Activated CD4-positive, alpha-beta T cell treated with anti-CD3 and anti-CD28 coated beads, Interleukin-2, amount 10 ng/mL, durations not matched to agents 7 days and 5 days (primary cell): ENCODE measurements at regions not wholly inside any gene's neighbourhood (a gene's known extent, or its start where the extent isn't known, plus 50 kb on each side); places are given as distances from the start of the nearest gene placed in this dataset.

Experiments used
- CTCF ChIA-PET: fragments of 350-600 bp; sonication (Branson Sonifier 250); formaldehyde crosslinking; loops from one replicate; lab custom pipeline; 2021; ENCODE audit warnings: antibody characterized with exemption; lab: Charles Lee
- POLR2A ChIA-PET: fragments of 350-600 bp; sonication (Branson Sonifier 250); formaldehyde crosslinking; loops from one replicate; lab custom pipeline; 2021; ENCODE audit warnings: antibody characterized with exemption; lab: Charles Lee
- DNase-seq: peaks from one replicate; pipeline ENCODE4 v3.0.0-alpha.2; 2020
- H3K27ac Mint-ChIP-seq: one replicate; pipeline ENCODE4 v1.8.0; 2021; ENCODE audit warnings: mild to moderate bottlenecking, moderate library complexity, mixed read lengths
- H3K27me3 Mint-ChIP-seq: one replicate; pipeline ENCODE4 v1.8.0; 2021; ENCODE audit warnings: mixed read lengths
- H3K36me3 Mint-ChIP-seq: one replicate; pipeline ENCODE4 v1.8.0; 2021; ENCODE audit warnings: low read depth, mixed read lengths
- H3K4me1 Mint-ChIP-seq: one replicate; pipeline ENCODE4 v1.8.0; 2021; ENCODE audit warnings: mixed read lengths
- H3K4me3 Mint-ChIP-seq: one replicate; pipeline ENCODE4 v1.8.0; 2021; ENCODE audit warnings: mild to moderate bottlenecking, moderate library complexity, mixed read lengths
- H3K9me3 Mint-ChIP-seq: one replicate; pipeline ENCODE4 v1.8.0; 2021; ENCODE audit warnings: mixed read lengths

- Mint-ChIP-seq H3K27ac (no peak overlapping the region), H3K27me3 (no peaks in the 10 kb centered on the region), H3K9me3 (no peaks in the 10 kb centered on the region), H3K4me1 (no peaks in the 10 kb centered on the region), H3K4me3 (no peak overlapping the region), H3K36me3 (no peaks in the 10 kb centered on the region)
- DNase-seq, result no peak
- ChIA-PET CTCF (no interaction called here), POLR2A (no interaction called here)
These were observed 655.7 kb downstream of the C4orf33 start for GRCh38 chr4:129751646-129752045.

GRCh38 chr4:129783596-129783995 is 687.6 kb downstream of the C4orf33 start:
- Mint-ChIP-seq H3K27me3 (no peaks in the 10 kb centered on the region), H3K9me3 (no peaks in the 10 kb centered on the region), H3K4me1 (no peaks in the 10 kb centered on the region), H3K4me3 (no peak overlapping the region), H3K27ac (no peak overlapping the region), H3K36me3 (no peaks in the 10 kb centered on the region)
- DNase-seq, result no peak
- POLR2A ChIA-PET, result no interaction called here
- CTCF ChIA-PET, result no interaction called here

GRCh38 chr4:129788486-129788885 is 692.5 kb downstream of the C4orf33 start:
- Mint-ChIP-seq H3K4me1 (no peaks in the 10 kb centered on the region), H3K27me3 (no peaks in the 10 kb centered on the region), H3K27ac (no peak overlapping the region), H3K36me3 (no peaks in the 10 kb centered on the region), H3K4me3 (no peak overlapping the region), H3K9me3 (no peaks in the 10 kb centered on the region)
- ChIA-PET POLR2A (interaction anchor here (0.7 kb wide), 1 partner anchor 9 kb away, joined by 7 read pairs; no protein-coding TSS in a partner anchor), CTCF (no interaction called here)
- no peak for DNase-seq

GRCh38 chr4:129804461-129804981 is 708.6 kb downstream of the C4orf33 start:
- ChIA-PET POLR2A (no interaction called here), CTCF (no interaction called here)
- Mint-ChIP-seq H3K27me3 (no peaks in the 10 kb centered on the region), H3K27ac (no peak overlapping the region), H3K4me3 (no peak overlapping the region), H3K9me3 (no peaks in the 10 kb centered on the region), H3K4me1 (no peaks in the 10 kb centered on the region), H3K36me3 (no peaks in the 10 kb centered on the region)
- DNase-seq, result no peak

GRCh38 chr4:129806986-129807385 is 711.0 kb downstream of the C4orf33 start:
- Mint-ChIP-seq H3K36me3 (no peaks in the 10 kb centered on the region), H3K27ac (no peak overlapping the region), H3K27me3 (no peaks in the 10 kb centered on the region), H3K9me3 (no peaks in the 10 kb centered on the region), H3K4me1 (no peaks in the 10 kb centered on the region), H3K4me3 (no peak overlapping the region)
- ChIA-PET CTCF (no interaction called here), POLR2A (no interaction called here)
- DNase-seq, result no peak

- DNase-seq, result no peak
- Mint-ChIP-seq H3K36me3 (no peaks in the 10 kb centered on the region), H3K4me3 (no peak overlapping the region), H3K27ac (no peak overlapping the region), H3K4me1 (no peaks in the 10 kb centered on the region), H3K27me3 (no peaks in the 10 kb centered on the region), H3K9me3 (no peaks in the 10 kb centered on the region)
- ChIA-PET CTCF (no interaction called here), POLR2A (no interaction called here)
These were observed 712.3 kb downstream of the C4orf33 start for GRCh38 chr4:129808242-129808641.

- Mint-ChIP-seq H3K27ac (no peak overlapping the region), H3K27me3 (no peaks in the 10 kb centered on the region), H3K4me3 (no peak overlapping the region), H3K9me3 (no peaks in the 10 kb centered on the region), H3K4me1 (no peaks in the 10 kb centered on the region), H3K36me3 (no peaks in the 10 kb centered on the region)
- ChIA-PET CTCF (no interaction called here), POLR2A (no interaction called here)
- no peak for DNase-seq
These were observed 725.1 kb downstream of the C4orf33 start for GRCh38 chr4:129821073-129821472.

- H3K27me3 Mint-ChIP-seq, result no peaks in the 10 kb centered on the region
These were observed 726.0 kb downstream of the C4orf33 start for GRCh38 chr4:129821963-129822362.

GRCh38 chr4:129822701-129823100 is 726.7 kb downstream of the C4orf33 start:
- Mint-ChIP-seq H3K9me3 (no peaks in the 10 kb centered on the region), H3K4me1 (no peaks in the 10 kb centered on the region), H3K36me3 (no peaks in the 10 kb centered on the region), H3K27ac (no peak overlapping the region), H3K4me3 (no peak overlapping the region), H3K27me3 (no peaks in the 10 kb centered on the region)
- no peak for DNase-seq
- CTCF ChIA-PET, result no interaction called here
- POLR2A ChIA-PET, result no interaction called here

More at GRCh38 chr4:129821963-129822362, 726.0 kb downstream of the C4orf33 start:
- no peaks in the 10 kb centered on the region for H3K36me3 Mint-ChIP-seq
- H3K4me3 Mint-ChIP-seq, result no peak overlapping the region
- H3K4me1 Mint-ChIP-seq, result no peaks in the 10 kb centered on the region
- no peak for DNase-seq
- POLR2A ChIA-PET, result no interaction called here
- no peak overlapping the region for H3K27ac Mint-ChIP-seq
- no peaks in the 10 kb centered on the region for H3K9me3 Mint-ChIP-seq
- CTCF ChIA-PET, result no interaction called here

- CTCF ChIA-PET, result no interaction called here
- POLR2A ChIA-PET, result no interaction called here
- Mint-ChIP-seq H3K36me3 (no peaks in the 10 kb centered on the region), H3K27me3 (no peaks in the 10 kb centered on the region), H3K9me3 (no peaks in the 10 kb centered on the region), H3K27ac (no peak overlapping the region), H3K4me1 (no peaks in the 10 kb centered on the region), H3K4me3 (no peak overlapping the region)
- no peak for DNase-seq
These were observed 727.2 kb downstream of the C4orf33 start for GRCh38 chr4:129823105-129823504.

GRCh38 chr4:129829373-129829772 is 733.4 kb downstream of the C4orf33 start:
- H3K4me1 Mint-ChIP-seq, result no peaks in the 10 kb centered on the region
- POLR2A ChIA-PET, result no interaction called here
- H3K27me3 Mint-ChIP-seq, result no peaks in the 10 kb centered on the region
- H3K4me3 Mint-ChIP-seq, result no peak overlapping the region
- H3K27ac Mint-ChIP-seq, result no peak overlapping the region
- H3K9me3 Mint-ChIP-seq, result no peaks in the 10 kb centered on the region
- DNase-seq, result no peak
- CTCF ChIA-PET, result no interaction called here
- H3K36me3 Mint-ChIP-seq, result no peaks in the 10 kb centered on the region

GRCh38 chr4:129839687-129840086 is 743.7 kb downstream of the C4orf33 start:
- no peaks in the 10 kb centered on the region for H3K27me3 Mint-ChIP-seq
- ChIA-PET POLR2A (no interaction called here), CTCF (no interaction called here)
- H3K36me3 Mint-ChIP-seq, result no peaks in the 10 kb centered on the region
- no peak overlapping the region for H3K27ac Mint-ChIP-seq
- no peak for DNase-seq
- no peaks in the 10 kb centered on the region for H3K9me3 Mint-ChIP-seq
- H3K4me1 Mint-ChIP-seq, result no peaks in the 10 kb centered on the region
- H3K4me3 Mint-ChIP-seq, result no peak overlapping the region

GRCh38 chr4:129842096-129842495 is 746.1 kb downstream of the C4orf33 start:
- no peaks in the 10 kb centered on the region for H3K4me1 Mint-ChIP-seq
- no peaks in the 10 kb centered on the region for H3K36me3 Mint-ChIP-seq
- H3K4me3 Mint-ChIP-seq, result no peak overlapping the region
- no peak overlapping the region for H3K27ac Mint-ChIP-seq
- H3K27me3 Mint-ChIP-seq, result no peaks in the 10 kb centered on the region
- no peak for DNase-seq
- ChIA-PET POLR2A (no interaction called here), CTCF (no interaction called here)
- no peaks in the 10 kb centered on the region for H3K9me3 Mint-ChIP-seq

- POLR2A ChIA-PET, result no interaction called here
- no peaks in the 10 kb centered on the region for H3K4me1 Mint-ChIP-seq
- H3K9me3 Mint-ChIP-seq, result no peaks in the 10 kb centered on the region
- H3K27ac Mint-ChIP-seq, result no peak overlapping the region
- no peaks in the 10 kb centered on the region for H3K27me3 Mint-ChIP-seq
- no peaks in the 10 kb centered on the region for H3K36me3 Mint-ChIP-seq
- CTCF ChIA-PET, result no interaction called here
- no peak for DNase-seq
- no peak overlapping the region for H3K4me3 Mint-ChIP-seq
These were observed 756.5 kb downstream of the C4orf33 start for GRCh38 chr4:129852434-129852833.
